ENCODE measurements at regions not wholly inside any gene's neighbourhood (a gene's known extent, or its start where the extent isn't known, plus 50 kb on each side); places are given as distances from the start of the nearest gene placed in this dataset.

GRCh38 chr13:60957816-60958215 is 457.8 kb downstream of the PCDH20 start:
- intact Hi-C loops (cut with micrococcal nuclease), result loop anchor here (2.0 kb wide), 1 partner anchor 25 kb away; no protein-coding TSS in a partner anchor
- Histone ChIP-seq H3K36me3 (ENCODE audit: low read depth, low read length) (no peaks in the 10 kb centered on the region), H3K9me2 (replicated peaks; ENCODE audit: low read length) (no peaks in the 10 kb centered on the region), H4K20me1 (ENCODE audit: low read length) (no peaks in the 10 kb centered on the region), H3K27me3 (ENCODE audit: low read length) (no peaks in the 10 kb centered on the region), H3K4me2 (ENCODE audit: low read length) (no peak overlapping the region), H3K9me3 (ENCODE audit: low read length) (no peaks in the 10 kb centered on the region), H2AFZ (ENCODE audit: low read length) (no peak overlapping the region), H3K27ac (ENCODE audit: low read length) (no peak overlapping the region), H3K79me2 (ENCODE audit: low read length) (no peaks in the 10 kb centered on the region), H3K4me1 (ENCODE audit: insufficient read depth, low read length) (peaks cover 12% of the 10 kb centered on the region; the same call in 1 of the 2 replicates), H3F3A (ENCODE audit: low read length, unreplicated experiment) (peaks cover 4% of the 10 kb centered on the region), H3K4me3 (ENCODE audit: low read length) (no peak overlapping the region), H3K9ac (ENCODE audit: low read length) (no peak overlapping the region)
- no TSS peak for BruUV-seq (replicated peaks)
- TF ChIP-seq EZH2phosphoT487 (IDR thresholded peaks at IDR 0.05; ENCODE audit: borderline replicate concordance, low read length), result no peak
- TF ChIP-seq CTCF (conservative IDR thresholded peaks at IDR 0.05; ENCODE audit: low read depth, low read length), result 0 out of 2 replicates have a peak, but pooled peaks have one; percentile 11
- TF ChIP-seq EZH2 (IDR thresholded peaks at IDR 0.05; ENCODE audit: low read length, unreplicated experiment), result no peak
- ChIA-PET CTCF (no interaction called here), POLR2A (ENCODE audit: unreplicated experiment) (no interaction called here)
- DNase-seq (no peak), ATAC-seq (no peak)

- Histone ChIP-seq H4K20me1 (ENCODE audit: low read length) (no peaks in the 10 kb centered on the region), H3K27me3 (ENCODE audit: low read length) (no peaks in the 10 kb centered on the region), H3K79me2 (ENCODE audit: low read length) (no peaks in the 10 kb centered on the region), H3K27ac (ENCODE audit: low read length) (no peak overlapping the region), H3K9ac (ENCODE audit: low read length) (no peak overlapping the region), H3K36me3 (ENCODE audit: low read depth, low read length) (no peaks in the 10 kb centered on the region), H3K9me3 (ENCODE audit: low read length) (no peaks in the 10 kb centered on the region), H3K4me2 (ENCODE audit: low read length) (no peak overlapping the region), H3F3A (ENCODE audit: low read length, unreplicated experiment) (no peaks in the 10 kb centered on the region), H3K4me1 (ENCODE audit: insufficient read depth, low read length) (no peaks in the 10 kb centered on the region), H3K9me2 (replicated peaks; ENCODE audit: low read length) (no peaks in the 10 kb centered on the region), H2AFZ (ENCODE audit: low read length) (no peak overlapping the region), H3K4me3 (ENCODE audit: low read length) (no peak overlapping the region)
- DNase-seq, result no peak
- no peak for ATAC-seq
- TF ChIP-seq EZH2 (IDR thresholded peaks at IDR 0.05; ENCODE audit: low read length, unreplicated experiment) (no peak), EZH2phosphoT487 (IDR thresholded peaks at IDR 0.05; ENCODE audit: borderline replicate concordance, low read length) (no peak), CTCF (conservative IDR thresholded peaks at IDR 0.05; ENCODE audit: low read depth, low read length) (no peak)
- intact Hi-C loops (cut with micrococcal nuclease), result no loop called here
- POLR2A ChIA-PET (ENCODE audit: unreplicated experiment), result no interaction called here
- CTCF ChIA-PET, result no interaction called here
- BruUV-seq (replicated peaks), result no TSS peak
Observed at GRCh38 chr13:60945396-60945795, 470.3 kb downstream of the PCDH20 start.

GRCh38 chr13:60944863-60945262 is 470.8 kb downstream of the PCDH20 start:
- no peaks in the 10 kb centered on the region for H3K4me1 ChIP-seq (ENCODE audit: insufficient read depth, low read length)
- H3K4me3 ChIP-seq (ENCODE audit: low read length), result no peak overlapping the region
- H3K9me2 ChIP-seq (replicated peaks; ENCODE audit: low read length), result no peaks in the 10 kb centered on the region
- BruUV-seq (replicated peaks), result no TSS peak
- no peaks in the 10 kb centered on the region for H3K79me2 ChIP-seq (ENCODE audit: low read length)
- no peak overlapping the region for H2AFZ ChIP-seq (ENCODE audit: low read length)
- no peak overlapping the region for H3K9ac ChIP-seq (ENCODE audit: low read length)
- H3K4me2 ChIP-seq (ENCODE audit: low read length), result no peak overlapping the region
- no peaks in the 10 kb centered on the region for H3K9me3 ChIP-seq (ENCODE audit: low read length)
- DNase-seq (no peak), ATAC-seq (no peak)
- intact Hi-C loops (cut with micrococcal nuclease), result no loop called here
- no peaks in the 10 kb centered on the region for H3K27me3 ChIP-seq (ENCODE audit: low read length)
- no peak overlapping the region for H3K27ac ChIP-seq (ENCODE audit: low read length)
- CTCF ChIA-PET, result no interaction called here
- TF ChIP-seq CTCF (conservative IDR thresholded peaks at IDR 0.05; ENCODE audit: low read depth, low read length) (no peak), EZH2phosphoT487 (IDR thresholded peaks at IDR 0.05; ENCODE audit: borderline replicate concordance, low read length) (no peak), EZH2 (IDR thresholded peaks at IDR 0.05; ENCODE audit: low read length, unreplicated experiment) (no peak)
- no peaks in the 10 kb centered on the region for H4K20me1 ChIP-seq (ENCODE audit: low read length)
- POLR2A ChIA-PET (ENCODE audit: unreplicated experiment), result no interaction called here
- H3F3A ChIP-seq (ENCODE audit: low read length, unreplicated experiment), result no peaks in the 10 kb centered on the region
- no peaks in the 10 kb centered on the region for H3K36me3 ChIP-seq (ENCODE audit: low read depth, low read length)
